ENCODE measurements at regions not wholly inside any gene's neighbourhood (a gene's known extent, or its start where the extent isn't known, plus 50 kb on each side); places are given as distances from the start of the nearest gene placed in this dataset.

GRCh38 chr2:59191781-59192180 lies 950.7 kb upstream of the FANCL start (continued):
- TF ChIP-seq, protein P1, sequence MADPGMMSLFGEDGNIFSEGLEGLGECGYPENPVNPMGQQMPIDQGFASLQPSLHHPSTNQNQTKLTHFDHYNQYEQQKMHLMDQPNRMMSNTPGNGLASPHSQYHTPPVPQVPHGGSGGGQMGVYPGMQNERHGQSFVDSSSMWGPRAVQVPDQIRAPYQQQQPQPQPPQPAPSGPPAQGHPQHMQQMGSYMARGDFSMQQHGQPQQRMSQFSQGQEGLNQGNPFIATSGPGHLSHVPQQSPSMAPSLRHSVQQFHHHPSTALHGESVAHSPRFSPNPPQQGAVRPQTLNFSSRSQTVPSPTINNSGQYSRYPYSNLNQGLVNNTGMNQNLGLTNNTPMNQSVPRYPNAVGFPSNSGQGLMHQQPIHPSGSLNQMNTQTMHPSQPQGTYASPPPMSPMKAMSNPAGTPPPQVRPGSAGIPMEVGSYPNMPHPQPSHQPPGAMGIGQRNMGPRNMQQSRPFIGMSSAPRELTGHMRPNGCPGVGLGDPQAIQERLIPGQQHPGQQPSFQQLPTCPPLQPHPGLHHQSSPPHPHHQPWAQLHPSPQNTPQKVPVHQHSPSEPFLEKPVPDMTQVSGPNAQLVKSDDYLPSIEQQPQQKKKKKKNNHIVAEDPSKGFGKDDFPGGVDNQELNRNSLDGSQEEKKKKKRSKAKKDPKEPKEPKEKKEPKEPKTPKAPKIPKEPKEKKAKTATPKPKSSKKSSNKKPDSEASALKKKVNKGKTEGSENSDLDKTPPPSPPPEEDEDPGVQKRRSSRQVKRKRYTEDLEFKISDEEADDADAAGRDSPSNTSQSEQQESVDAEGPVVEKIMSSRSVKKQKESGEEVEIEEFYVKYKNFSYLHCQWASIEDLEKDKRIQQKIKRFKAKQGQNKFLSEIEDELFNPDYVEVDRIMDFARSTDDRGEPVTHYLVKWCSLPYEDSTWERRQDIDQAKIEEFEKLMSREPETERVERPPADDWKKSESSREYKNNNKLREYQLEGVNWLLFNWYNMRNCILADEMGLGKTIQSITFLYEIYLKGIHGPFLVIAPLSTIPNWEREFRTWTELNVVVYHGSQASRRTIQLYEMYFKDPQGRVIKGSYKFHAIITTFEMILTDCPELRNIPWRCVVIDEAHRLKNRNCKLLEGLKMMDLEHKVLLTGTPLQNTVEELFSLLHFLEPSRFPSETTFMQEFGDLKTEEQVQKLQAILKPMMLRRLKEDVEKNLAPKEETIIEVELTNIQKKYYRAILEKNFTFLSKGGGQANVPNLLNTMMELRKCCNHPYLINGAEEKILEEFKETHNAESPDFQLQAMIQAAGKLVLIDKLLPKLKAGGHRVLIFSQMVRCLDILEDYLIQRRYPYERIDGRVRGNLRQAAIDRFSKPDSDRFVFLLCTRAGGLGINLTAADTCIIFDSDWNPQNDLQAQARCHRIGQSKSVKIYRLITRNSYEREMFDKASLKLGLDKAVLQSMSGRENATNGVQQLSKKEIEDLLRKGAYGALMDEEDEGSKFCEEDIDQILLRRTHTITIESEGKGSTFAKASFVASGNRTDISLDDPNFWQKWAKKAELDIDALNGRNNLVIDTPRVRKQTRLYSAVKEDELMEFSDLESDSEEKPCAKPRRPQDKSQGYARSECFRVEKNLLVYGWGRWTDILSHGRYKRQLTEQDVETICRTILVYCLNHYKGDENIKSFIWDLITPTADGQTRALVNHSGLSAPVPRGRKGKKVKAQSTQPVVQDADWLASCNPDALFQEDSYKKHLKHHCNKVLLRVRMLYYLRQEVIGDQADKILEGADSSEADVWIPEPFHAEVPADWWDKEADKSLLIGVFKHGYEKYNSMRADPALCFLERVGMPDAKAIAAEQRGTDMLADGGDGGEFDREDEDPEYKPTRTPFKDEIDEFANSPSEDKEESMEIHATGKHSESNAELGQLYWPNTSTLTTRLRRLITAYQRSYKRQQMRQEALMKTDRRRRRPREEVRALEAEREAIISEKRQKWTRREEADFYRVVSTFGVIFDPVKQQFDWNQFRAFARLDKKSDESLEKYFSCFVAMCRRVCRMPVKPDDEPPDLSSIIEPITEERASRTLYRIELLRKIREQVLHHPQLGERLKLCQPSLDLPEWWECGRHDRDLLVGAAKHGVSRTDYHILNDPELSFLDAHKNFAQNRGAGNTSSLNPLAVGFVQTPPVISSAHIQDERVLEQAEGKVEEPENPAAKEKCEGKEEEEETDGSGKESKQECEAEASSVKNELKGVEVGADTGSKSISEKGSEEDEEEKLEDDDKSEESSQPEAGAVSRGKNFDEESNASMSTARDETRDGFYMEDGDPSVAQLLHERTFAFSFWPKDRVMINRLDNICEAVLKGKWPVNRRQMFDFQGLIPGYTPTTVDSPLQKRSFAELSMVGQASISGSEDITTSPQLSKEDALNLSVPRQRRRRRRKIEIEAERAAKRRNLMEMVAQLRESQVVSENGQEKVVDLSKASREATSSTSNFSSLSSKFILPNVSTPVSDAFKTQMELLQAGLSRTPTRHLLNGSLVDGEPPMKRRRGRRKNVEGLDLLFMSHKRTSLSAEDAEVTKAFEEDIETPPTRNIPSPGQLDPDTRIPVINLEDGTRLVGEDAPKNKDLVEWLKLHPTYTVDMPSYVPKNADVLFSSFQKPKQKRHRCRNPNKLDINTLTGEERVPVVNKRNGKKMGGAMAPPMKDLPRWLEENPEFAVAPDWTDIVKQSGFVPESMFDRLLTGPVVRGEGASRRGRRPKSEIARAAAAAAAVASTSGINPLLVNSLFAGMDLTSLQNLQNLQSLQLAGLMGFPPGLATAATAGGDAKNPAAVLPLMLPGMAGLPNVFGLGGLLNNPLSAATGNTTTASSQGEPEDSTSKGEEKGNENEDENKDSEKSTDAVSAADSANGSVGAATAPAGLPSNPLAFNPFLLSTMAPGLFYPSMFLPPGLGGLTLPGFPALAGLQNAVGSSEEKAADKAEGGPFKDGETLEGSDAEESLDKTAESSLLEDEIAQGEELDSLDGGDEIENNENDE (IDR thresholded peaks at IDR 0.05; ENCODE audit: insufficient replicate concordance, low read length), result no peak
- TF ChIP-seq SAP30 (IDR thresholded peaks at IDR 0.05; ENCODE audit: insufficient read depth, insufficient replicate concordance, low read length), result no peak
- no peak for TF ChIP-seq GABPA (IDR thresholded peaks at IDR 0.05; ENCODE audit: borderline replicate concordance, insufficient read depth, low read length)
- no peak for TF ChIP-seq CREB1 (IDR thresholded peaks at IDR 0.05)
- no peak for TF ChIP-seq SIRT6 (IDR thresholded peaks at IDR 0.05; ENCODE audit: low read length)
